ENCODE measurements at regions not wholly inside any gene's neighbourhood (a gene's known extent, or its start where the extent isn't known, plus 50 kb on each side); places are given as distances from the start of the nearest gene placed in this dataset.

DNA sequence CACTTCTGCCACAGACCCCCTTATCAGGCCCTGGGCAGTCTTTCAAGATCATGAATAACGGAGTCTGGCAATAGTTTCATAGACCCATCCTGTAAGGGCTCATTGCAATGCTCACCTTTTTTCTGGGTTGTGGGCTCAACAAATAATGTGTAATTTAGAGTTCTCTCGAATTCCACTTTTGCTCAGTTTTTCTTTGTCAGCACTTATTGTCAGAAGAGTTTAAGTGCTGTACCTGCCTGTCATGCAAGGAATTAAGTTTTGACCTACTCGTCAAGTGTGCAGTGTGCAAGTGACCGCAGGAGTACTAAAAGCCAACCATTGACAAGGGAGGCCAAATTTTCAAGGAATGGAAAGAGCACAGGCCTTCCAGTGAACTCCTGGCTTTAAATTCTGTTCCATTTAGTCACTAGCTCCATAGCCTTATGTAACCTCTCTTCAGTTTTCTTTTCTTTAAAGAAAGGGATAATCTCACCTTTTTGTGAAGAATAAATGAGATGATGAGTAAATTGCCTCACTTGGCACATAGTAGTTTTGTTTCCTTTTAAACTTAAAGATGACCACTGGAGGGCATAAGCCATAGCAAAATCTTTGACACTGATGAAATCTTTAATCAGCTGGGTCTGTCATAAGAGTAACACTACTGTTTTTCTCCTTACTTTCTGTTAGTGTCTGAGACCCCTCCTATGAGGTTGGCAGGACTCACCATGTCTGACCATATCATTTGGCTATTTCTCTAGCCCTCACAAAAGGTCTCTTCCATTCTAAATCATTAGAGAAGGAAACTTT, 313.3 kb downstream of the TYW1 start:
- TF ChIP-seq, protein P1, sequence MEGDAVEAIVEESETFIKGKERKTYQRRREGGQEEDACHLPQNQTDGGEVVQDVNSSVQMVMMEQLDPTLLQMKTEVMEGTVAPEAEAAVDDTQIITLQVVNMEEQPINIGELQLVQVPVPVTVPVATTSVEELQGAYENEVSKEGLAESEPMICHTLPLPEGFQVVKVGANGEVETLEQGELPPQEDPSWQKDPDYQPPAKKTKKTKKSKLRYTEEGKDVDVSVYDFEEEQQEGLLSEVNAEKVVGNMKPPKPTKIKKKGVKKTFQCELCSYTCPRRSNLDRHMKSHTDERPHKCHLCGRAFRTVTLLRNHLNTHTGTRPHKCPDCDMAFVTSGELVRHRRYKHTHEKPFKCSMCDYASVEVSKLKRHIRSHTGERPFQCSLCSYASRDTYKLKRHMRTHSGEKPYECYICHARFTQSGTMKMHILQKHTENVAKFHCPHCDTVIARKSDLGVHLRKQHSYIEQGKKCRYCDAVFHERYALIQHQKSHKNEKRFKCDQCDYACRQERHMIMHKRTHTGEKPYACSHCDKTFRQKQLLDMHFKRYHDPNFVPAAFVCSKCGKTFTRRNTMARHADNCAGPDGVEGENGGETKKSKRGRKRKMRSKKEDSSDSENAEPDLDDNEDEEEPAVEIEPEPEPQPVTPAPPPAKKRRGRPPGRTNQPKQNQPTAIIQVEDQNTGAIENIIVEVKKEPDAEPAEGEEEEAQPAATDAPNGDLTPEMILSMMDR (IDR thresholded peaks at IDR 0.05; ENCODE audit: low read depth, low read length, poor library complexity, severe bottlenecking) = no peak
- TF ChIP-seq EZH2phosphoT487 (IDR thresholded peaks at IDR 0.05; ENCODE audit: borderline replicate concordance, low read length) = no peak

All from DOHH2 (cell line).